T-helper 2 cell (primary cell): ENCODE measurements at regions not wholly inside any gene's neighbourhood (a gene's known extent, or its start where the extent isn't known, plus 50 kb on each side); places are given as distances from the start of the nearest gene placed in this dataset.

ENCODE experiments used
- DNase-seq, 5 experiments: peaks; one replicate each; pipeline versions ENCODE4 v3.0.0 to v3.0.0-alpha.2; 2012 to 2022

DNA sequence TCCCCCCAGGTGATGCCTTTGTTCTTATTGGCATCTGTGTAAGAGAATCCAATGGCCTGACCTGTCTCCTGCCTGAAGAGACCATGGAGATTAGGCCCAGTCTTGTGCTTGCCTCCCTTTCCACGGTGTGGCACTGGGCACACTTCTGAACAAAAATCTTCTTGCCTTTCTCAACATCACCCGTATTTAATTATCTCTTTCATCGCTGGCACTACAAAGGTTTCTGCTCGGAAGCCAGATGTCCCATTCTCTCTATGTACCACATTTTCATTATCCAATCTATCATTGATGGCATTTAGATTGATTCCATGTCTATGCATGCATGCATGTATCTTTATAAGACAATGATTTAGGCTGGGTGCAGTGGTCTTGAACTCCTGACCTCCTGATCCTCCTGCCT lies 74.3 kb downstream of the SLC25A15 start:
- DNase-seq = no peak

DNA sequence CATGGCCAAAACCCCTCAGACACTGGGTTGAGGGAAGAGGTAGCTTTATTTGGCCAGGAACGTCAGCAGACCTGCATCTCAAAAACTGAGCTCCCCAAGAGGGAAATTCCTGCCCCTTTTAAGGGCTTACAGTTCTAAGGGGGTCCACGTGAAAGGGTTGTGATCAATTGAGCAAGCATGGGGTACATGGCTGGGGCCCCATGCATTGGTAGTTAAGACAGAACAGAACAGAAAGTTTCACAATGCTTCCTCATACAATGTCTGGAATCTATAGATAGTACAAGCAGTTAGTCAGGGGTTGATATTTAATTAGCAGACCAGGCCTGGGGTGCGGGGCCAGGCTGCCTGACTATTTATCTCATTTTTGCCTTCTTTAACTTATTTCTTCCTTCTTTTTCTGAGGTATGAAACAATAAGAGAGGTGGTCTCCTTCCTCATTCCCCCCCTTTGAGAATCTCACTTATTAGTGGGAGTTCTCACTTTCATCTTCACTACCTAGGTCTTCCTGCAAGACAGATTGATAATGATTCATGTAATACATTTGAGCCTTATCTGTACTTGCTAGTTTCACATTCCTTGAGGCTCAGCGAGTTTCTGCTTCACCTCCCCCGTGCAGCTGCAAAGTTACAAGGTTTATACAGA lies 84.8 kb downstream of the SLC25A15 start:
- peak in 1 of 5 experiments; percentile 7 for DNase-seq

DNA sequence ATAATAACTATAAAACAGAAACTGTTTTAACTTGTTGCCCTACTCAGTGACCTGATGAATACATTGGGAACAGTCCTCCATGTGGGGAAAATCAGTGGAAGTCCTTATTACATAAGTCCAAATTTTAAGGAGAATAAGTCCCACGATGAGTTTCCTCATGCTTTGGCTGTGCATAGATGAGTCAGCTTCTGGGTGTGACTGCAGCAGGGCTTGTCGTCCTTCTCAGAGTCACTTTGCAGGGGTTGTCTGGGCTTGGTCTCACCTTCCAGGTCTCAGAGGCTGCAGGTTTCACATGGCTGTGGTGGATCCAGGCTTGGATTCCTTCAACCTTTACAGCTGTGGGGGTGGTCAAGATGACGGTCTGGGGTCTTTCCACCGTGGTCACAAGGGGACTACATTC lies 85.6 kb downstream of the SLC25A15 start:
- DNase-seq = no peak

DNA sequence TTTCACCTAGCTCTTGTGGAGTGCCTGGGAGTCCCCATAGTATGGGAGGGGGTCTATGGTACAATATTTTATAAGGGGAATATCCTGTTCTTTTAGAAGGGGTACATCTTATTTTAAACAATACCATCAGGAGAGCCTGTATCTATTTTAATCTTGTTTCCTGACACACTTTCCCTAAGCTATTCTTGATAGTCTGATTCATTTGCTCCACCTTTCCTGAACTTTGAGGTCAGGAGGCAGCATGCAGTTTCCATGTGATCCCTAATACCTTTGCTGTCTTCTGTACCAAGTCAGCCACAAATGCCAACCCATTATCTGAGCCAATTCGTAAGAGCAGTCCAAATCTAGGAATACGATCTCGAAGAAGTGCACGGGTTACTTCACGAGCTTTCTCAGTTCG lies 86.2 kb downstream of the SLC25A15 start:
- DNase-seq = no peak

DNA sequence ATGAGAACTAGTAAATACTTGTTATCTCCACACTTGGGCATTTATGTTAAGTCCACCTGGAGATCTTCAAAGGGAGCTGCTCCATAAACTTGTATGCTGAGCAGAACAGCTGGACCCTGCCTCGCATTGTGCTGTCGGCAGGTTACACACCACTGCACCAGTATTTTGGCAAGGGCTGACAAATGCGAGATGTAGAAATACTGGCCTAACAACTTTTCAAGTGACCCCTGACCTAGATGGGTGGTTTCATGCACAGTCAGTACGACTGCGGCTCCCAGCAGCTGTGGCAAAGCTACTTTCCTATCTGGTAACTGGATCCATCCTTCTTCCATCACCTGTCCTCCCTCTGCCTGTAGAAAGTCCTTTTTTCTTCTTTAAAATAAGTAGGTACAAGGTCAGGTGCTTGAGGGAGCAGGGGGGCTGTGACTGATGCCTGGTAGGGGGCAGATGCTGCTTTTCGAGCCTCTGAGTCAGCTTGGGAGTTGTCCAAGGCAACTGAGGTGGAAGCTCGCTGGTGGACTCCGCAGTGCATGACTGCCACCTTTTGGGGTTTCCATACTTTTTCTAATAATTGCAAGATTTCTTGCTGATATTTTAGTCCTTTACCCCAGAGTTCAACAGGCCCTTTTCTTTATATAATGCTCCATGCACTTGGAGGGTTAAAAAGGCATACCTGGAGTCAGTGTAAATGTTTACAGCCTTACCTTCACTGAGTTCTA lies 86.8 kb downstream of the SLC25A15 start:
- no peak for DNase-seq

DNA sequence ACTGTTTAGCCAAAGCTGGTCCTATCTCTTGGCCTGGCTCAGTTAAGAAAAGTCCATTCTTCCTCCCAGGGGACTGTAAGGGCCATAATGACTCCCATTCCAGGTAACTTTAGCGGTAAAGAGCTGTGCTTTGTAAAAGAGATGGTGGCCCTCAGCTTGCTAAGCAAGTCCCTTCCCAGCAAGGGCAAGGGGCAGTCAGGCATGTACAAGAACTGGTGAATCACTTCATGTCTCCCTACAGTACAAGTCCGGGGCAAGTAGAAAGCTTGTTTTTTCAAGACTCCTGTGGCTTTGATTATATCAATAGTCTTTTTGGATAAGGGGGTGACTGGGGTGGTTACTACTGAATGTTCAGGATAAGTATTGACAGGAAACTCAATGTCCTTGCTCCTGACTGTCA lies 88.9 kb downstream of the SLC25A15 start:
- no peak for DNase-seq

DNA sequence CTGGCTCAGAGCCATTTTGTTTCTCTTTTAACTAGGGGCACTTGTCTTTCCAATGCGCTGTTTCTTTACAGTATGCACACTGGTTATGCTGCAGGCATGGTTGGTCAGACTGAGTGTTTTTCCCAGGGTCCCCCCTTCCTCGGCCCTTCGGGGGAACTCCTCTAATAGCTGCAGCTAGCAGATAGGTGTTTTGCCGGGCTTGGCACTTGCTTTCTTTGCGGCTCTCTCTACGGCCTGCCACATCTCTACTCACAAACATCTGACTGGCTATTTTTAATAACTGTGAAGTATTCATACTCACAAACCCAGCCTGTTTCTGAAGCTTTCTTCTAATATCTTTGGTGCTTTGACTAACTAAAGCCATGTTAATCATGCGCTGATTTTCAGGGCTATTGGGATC lies 89.4 kb downstream of the SLC25A15 start:
- DNase-seq = no peak
